GM12872 (cell line): ENCODE measurements at regions not wholly inside any gene's neighbourhood (a gene's known extent, or its start where the extent isn't known, plus 50 kb on each side); places are given as distances from the start of the nearest gene placed in this dataset.
A peak's percentile ranks its signal among the peaks of the same experiment; 100 is the strongest.

ENCODE experiments used
- TF ChIP-seq, protein P1 (sequence below): IDR thresholded peaks from 3 replicates; pipeline ENCODE4 v1.5.1; 2011; ENCODE audit warnings: low read depth, mild to moderate bottlenecking, low read length, moderate library complexity; ENCODE audit not compliant: insufficient read depth

DNA sequence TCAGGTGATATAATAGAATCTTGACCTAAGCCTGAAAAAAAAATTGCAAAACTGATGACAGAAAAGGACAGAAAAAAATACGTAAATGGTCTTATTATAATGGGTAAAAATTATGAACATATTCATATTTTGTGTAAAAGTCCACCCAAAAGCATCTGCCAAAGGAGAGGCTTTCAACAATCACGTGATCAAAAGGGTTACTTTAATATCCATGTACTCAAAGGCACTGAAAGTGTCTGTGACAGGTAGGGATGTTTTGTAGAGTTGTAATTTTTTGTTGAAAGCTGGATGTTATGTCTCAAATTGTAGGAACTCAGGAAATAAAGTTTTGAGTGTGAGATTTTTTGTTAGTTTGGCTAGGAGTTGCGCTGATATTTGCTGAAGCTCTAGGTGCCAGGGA, 144.8 kb upstream of the GALNTL6 start:
- TF ChIP-seq, protein P1, sequence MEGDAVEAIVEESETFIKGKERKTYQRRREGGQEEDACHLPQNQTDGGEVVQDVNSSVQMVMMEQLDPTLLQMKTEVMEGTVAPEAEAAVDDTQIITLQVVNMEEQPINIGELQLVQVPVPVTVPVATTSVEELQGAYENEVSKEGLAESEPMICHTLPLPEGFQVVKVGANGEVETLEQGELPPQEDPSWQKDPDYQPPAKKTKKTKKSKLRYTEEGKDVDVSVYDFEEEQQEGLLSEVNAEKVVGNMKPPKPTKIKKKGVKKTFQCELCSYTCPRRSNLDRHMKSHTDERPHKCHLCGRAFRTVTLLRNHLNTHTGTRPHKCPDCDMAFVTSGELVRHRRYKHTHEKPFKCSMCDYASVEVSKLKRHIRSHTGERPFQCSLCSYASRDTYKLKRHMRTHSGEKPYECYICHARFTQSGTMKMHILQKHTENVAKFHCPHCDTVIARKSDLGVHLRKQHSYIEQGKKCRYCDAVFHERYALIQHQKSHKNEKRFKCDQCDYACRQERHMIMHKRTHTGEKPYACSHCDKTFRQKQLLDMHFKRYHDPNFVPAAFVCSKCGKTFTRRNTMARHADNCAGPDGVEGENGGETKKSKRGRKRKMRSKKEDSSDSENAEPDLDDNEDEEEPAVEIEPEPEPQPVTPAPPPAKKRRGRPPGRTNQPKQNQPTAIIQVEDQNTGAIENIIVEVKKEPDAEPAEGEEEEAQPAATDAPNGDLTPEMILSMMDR, result no peak

DNA sequence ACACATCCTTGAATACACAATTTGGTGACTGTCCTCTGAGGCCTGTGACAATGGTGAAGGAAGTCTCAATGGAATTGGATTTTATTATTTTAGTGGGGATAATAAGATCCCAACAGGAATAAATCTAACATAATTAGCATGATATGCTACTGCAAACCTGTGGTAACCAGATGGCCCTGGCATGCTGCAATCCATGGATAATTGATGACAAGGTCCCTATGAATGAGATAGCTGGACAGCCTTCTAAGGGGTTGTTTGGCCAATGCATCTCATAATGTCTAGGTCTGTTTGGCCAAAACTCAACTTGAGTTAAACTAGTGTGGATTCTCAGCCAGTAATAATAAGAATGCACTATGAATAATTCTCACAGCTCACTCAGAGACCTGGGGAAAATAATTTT, 145.3 kb upstream of the GALNTL6 start:
- TF ChIP-seq, protein P1, result no peak

DNA sequence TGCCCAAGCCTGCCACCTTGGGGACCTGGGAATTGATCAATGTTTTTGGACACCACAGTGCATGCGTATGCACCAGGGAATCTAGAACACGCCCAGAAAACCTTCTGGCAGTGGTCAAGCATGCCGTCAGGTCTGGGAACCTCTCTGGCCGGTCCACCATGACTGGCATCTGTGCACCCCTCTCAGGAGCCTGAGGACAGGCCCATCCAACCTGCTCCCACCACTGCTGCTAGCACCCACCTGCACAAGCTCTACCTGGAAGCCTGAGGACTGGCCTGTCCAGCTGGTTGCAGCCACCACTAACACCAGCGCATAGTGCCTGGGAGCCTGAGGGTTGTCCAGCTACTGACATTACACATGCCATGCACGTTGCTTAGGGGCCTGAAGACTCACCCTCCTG, 162.1 kb upstream of the GALNTL6 start:
- TF ChIP-seq, protein P1, result no peak

DNA sequence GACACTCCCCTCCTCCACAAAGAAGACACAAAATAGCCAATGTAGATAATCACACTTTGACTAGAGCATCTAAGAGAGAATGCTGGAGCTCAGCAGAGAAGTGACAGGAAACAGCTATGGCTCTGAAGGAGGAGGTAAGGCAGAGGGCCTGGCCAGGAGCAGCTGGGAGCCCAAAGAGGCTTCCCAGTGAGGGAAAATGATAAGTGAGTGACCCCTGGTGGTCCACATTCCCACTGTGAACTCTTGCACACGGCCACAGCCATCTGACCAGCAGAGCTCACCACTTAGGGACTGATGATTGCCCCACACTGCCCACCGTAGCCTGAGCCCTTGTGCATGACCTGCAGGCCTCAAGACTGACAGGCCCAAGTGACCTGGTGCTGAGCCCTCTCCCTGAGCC, 162.7 kb upstream of the GALNTL6 start:
- TF ChIP-seq, protein P1, result peak; percentile 57

DNA sequence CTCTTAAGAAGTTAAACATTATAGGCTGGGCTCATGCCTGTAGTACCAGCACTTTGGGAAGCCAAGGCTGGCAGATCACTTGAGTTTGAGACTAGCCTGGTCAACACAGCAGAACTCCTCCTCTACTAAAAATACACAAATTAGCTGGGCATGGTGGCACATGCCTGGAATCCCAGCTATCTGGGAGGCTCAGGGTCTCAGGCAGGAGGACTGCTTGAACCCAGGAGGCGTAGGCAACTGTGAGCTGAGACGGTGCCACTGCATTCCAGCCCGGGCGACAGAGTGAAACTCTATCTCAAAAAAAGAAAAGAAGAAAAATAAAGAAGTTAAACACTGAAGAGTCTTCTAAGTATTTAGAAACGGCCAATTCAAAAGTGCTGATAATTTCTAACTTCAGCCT, 164.3 kb upstream of the GALNTL6 start:
- TF ChIP-seq, protein P1, result no peak

DNA sequence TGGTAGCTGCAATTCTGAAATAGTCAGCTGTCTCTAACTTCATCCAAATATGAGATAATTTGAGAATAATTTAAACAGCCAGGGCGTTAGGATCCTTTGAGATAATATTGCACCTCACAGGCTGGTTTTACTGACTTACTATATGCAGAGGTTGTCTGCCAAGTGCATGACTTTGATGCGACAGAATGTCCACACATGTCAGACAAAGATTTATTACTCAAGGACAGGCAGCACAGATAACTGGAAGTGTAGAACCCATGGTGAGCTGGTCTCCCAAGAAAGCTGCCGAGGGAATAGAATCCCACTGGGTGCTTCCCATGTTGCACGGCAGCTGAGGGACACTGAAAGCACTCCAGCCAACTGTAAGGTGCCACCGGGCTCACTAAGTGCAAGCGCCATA, 166.2 kb upstream of the GALNTL6 start:
- TF ChIP-seq, protein P1, result no peak

DNA sequence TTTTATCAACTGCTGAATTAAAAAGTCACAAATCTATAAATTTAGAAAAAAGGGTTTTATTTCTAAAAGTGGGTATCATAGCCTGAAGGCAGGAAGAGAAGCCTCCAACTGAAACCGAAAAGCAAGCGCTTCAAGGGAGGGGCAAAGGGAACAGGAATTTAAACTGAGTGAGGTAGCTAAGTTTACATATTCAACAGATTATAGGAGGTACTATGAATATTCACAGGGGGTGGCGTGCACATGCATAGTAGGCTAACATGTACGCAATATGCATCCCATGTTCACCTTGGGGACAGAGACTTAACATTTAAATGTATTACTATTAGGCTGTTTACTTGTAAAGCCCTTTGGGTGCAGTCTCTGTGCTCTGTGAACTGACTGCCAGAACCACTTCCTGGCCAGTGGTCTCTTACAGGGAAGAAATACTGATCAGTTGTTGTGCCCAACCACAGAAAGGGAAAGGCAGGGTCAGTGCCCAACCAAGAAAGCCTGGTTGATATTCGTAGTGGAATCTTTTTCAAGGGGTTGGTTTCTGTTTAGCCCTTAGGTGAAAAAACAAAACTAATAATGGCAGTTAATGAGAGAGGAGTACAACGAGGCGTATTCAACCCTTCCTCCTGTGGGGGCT, 168.7 kb upstream of the GALNTL6 start:
- TF ChIP-seq, protein P1, result no peak
